Urinary bladder (tissue), 3 donors: ENCODE measurements at regions not wholly inside any gene's neighbourhood (a gene's known extent, or its start where the extent isn't known, plus 50 kb on each side); places are given as distances from the start of the nearest gene placed in this dataset.

Experiments
- DNase-seq: peaks from one replicate; pipeline ENCODE4 v3.0.0-alpha.2; 2015; ENCODE audit errors: extremely low spot score
- H3K27ac ChIP-seq: one replicate; pipeline ENCODE4 v1.5.1; 2013; ENCODE audit warnings: low read depth, mild to moderate bottlenecking, moderate library complexity
- H3K36me3 ChIP-seq: one replicate; pipeline ENCODE4 v1.6.1; 2013; ENCODE audit warnings: mild to moderate bottlenecking, moderate library complexity; ENCODE audit not compliant: insufficient read depth
- H3K4me1 ChIP-seq: one replicate; pipeline ENCODE4 v1.6.1; 2013; ENCODE audit warnings: mild to moderate bottlenecking, moderate library complexity; ENCODE audit not compliant: insufficient read depth
- H3K4me3 ChIP-seq: one replicate; pipeline ENCODE4 v1.5.1; 2013; ENCODE audit warnings: low read depth, low read length
- WGBS: extraction: QIAGEN DNeasy Blood & Tissue Kit; methylation state at CpG from one replicate; pipeline ENCODE4 v1.1.7; 2013; 5-methylcytosine and 5-hydroxymethylcytosine counted together
- donor health status: healthy with polysubstance abuse.
- donor health status: healthy.

DNA sequence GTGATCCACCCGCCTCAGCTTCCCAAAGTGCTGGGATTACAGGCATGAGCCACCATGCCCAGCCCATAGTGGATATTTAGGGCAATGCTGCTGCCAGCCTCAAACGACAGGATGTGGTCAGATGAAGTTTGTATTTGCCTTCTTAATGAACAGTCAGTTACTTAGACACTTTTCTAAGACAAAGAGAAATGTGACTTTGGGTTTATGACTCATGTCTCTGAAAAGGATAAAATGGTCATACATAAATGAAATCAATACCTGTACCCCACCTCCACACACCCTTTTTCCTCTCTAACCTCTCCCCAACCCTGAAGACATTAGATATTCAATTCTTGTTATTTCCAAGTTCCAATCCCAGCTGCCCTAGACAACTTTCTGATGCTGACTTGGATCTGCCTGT is 109.3 kb upstream of the INSIG1 start:
- no peaks in the 10 kb centered on the region for H3K4me1 ChIP-seq
- no peak overlapping the region for H3K4me3 ChIP-seq
- 79% methylated on average over 2 of the region's 2 CpGs for WGBS

DNA sequence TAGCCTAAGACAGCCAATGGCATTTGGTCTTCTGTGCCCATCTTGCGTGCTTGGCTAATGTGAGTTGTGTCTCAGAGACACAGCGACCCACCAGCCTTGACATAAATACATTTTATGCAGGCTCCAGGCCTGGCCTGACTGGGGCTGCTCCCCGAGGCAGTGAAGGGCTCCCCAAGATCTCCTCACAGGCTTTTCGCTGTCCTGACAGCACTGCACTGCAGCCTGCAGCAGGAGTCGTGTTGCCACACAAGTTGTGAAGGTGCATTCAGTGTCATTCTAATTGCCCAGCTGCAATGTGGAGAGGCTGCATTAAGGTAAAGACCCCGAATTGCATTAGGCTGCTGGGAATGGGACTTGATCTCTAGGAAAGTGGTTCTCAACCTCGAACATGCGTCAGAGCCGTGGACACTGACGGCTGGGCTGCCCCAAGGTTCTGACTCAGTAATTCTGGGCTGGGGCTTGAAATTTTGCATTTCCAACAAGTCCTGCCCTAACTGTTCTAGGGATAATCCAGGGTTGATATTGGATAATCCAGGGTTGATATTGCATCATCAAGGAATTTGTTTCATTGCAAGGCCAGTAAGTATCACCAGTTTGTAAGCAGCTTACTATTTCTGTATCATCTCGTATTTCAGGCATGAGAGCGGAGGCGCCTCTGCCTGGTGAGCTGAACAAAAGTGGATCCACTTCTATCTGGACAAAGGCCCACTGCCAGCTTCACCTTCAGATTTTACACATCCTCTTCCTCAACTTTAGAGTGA is 108.7 kb upstream of the INSIG1 start:
- Histone ChIP-seq H3K4me1 (no peaks in the 10 kb centered on the region), H3K4me3 (no peak overlapping the region), H3K36me3 (no peaks in the 10 kb centered on the region), H3K27ac (no peak overlapping the region)
- 75% methylated on average over 13 of the region's 13 CpGs for WGBS
- DNase-seq: no peak

More for the DNA sequence above, 109.3 kb upstream of the INSIG1 start:
- Histone ChIP-seq H3K36me3 (no peaks in the 10 kb centered on the region), H3K27ac (no peak overlapping the region)
- DNase-seq: no peak

DNA sequence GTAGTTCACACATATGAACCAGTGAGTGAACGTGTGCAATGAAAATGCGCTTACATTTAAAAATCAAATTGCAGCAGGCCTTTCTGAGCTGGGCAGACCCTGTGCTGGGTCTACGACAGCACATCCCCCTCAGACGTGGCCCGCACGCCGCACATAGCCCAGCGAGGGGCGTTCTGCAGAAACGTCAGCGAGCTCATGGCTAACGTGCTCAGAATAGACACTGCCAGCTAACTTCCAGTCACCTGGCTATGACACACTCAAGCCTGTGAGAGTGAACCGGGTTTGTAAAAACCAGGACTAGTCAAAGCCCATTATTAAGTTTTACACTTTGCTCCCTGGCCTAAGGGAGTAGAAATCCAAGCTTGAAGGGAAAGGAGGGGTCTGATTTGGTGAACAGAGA is 108.1 kb upstream of the INSIG1 start:
- no peak overlapping the region for H3K4me3 ChIP-seq
- no peaks in the 10 kb centered on the region for H3K4me1 ChIP-seq
- no peak overlapping the region for H3K27ac ChIP-seq
- H3K36me3 ChIP-seq: no peaks in the 10 kb centered on the region
- WGBS: 68% methylated on average over 13 of the region's 13 CpGs
- no peak for DNase-seq

DNA sequence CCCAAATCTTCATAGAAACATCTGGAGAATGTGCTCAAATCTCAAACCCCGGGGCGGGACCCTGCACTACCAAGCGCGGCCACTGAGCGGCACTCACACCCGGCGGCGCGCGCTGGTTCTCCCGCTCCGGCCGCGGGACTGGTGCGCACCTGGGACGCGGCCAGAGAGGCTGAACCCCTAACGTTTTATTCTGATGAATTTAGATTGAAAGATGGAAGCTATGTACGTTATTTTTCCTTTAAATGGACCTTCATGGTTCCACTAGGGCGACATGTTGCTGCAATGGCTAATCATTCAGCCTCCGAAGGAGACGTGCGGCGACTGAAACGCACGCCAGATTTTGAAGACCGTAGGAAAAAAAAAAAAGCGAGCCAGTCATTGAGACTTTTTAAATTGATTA is 107.0 kb upstream of the INSIG1 start:
- DNase-seq: no peak
- no peaks in the 10 kb centered on the region for H3K4me1 ChIP-seq
- no peak overlapping the region for H3K4me3 ChIP-seq
- WGBS: 15% methylated on average over 28 of the region's 28 CpGs
- no peak overlapping the region for H3K27ac ChIP-seq
- H3K36me3 ChIP-seq: no peaks in the 10 kb centered on the region

DNA sequence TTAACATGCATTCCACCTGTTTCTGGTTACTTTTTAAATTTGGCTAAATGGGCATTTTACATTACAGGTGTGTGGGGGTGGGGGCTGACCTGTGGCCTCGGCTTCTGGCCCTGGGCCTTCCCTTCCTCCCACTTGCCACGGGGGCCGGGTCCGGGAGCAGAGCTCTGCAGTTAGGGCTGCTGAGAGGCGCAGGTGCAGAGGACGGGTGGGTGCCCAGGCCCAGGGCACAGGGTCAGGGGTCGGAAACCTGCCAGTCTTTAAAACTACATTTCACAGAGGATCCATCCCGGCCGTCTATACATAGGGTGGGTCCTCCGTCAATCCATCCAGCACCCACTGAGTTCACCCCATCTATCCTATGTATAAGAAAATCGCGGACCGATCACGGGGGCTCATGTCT is 106.5 kb upstream of the INSIG1 start:
- 79% methylated on average over 14 of the region's 14 CpGs for whole genome bisulfite sequencing
- Histone ChIP-seq H3K4me1 (no peaks in the 10 kb centered on the region), H3K4me3 (no peak overlapping the region), H3K36me3 (no peaks in the 10 kb centered on the region), H3K27ac (no peak overlapping the region)
- no peak for DNase-seq

DNA sequence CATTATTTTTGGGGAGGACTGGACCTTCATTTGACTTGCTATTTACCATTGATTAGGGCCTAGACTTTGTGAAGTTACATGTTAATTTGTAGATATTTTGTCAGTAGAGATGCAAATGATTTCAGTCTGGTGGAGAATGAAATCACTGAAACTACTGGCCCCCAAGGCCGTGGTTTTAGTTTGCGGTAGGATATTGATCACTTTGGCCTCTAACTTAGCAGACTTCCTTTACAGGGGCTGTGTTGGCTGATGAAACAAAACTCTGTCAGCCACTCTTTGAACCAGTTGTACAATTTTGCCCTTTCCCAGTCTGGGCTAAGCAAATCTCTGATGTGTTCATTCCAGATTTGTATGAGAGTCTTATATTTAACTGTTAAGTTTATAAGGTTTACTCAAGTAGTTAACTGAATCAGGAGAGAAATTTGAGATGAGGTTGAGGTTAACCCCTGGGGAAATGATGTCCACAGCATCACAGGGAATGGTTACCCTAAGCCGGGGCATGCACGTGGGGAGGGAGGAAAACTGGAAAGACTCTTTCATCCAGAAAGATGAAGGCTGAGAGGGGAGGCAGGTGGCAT is 105.7 kb upstream of the INSIG1 start:
- no peak for DNase-seq
- no peak overlapping the region for H3K4me3 ChIP-seq
- 80% methylated on average over 4 of the region's 4 CpGs for WGBS
- H3K4me1 ChIP-seq: no peaks in the 10 kb centered on the region
- no peaks in the 10 kb centered on the region for H3K36me3 ChIP-seq
- H3K27ac ChIP-seq: no peak overlapping the region

DNA sequence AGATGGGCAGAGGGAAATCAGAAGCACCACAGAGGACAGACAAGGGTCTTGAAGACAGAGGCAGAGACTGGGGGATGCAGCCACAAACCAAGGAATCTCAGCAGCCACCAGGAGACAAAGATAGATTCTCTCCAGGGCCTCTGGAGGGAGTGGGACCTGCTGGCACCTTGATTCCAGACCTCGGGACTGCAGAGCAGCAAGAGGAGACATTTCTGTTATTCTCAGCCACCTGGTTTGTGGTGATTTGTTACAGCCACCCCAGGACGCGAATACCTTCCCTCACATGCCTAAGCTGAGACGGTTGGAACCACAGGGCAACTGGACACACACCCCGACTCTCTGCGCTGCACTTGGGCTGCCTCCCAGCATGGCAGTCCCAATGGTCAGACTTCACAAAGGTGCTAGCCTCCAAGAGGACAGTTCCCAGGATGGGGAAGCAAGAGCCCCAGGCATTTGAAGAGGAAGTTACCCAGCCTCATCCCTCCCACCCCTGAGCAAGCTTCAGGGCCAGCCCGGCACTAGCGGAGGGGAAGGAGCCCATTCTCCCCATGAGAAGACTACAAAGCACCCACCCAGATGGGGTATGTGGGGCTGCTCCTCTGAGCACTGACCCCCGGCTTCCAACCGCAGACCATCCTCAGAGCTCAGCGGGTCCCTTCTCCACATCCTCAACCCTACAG is 104.6 kb upstream of the INSIG1 start:
- no peaks in the 10 kb centered on the region for H3K36me3 ChIP-seq
- 90% methylated on average over 11 of the region's 11 CpGs for WGBS
- DNase-seq: no peak
- H3K4me3 ChIP-seq: no peak overlapping the region
- no peak overlapping the region for H3K27ac ChIP-seq
- H3K4me1 ChIP-seq: no peaks in the 10 kb centered on the region

DNA sequence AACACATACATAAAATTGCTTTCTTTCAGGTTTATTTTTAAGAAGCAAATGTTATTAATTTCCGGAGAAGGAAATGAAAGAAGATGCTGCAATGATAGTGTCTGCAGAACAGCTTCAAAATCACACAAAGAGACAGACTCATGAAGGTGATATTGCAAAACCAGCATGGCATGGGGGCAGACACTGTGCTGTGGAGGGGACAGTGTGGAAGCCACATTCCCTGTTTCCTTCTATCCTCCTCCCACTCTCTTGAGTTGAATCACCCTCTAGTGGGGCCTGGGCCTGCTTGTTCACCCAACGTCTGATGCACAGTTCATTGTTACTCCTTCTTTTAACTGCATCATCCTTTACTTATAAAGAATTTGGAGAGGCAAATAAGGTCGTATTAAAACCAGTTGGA is 104.0 kb upstream of the INSIG1 start:
- DNase-seq: no peak
- no peaks in the 10 kb centered on the region for H3K4me1 ChIP-seq
- WGBS: 66% methylated on average over 3 of the region's 3 CpGs
- no peak overlapping the region for H3K27ac ChIP-seq
- H3K4me3 ChIP-seq: no peak overlapping the region
- no peaks in the 10 kb centered on the region for H3K36me3 ChIP-seq

DNA sequence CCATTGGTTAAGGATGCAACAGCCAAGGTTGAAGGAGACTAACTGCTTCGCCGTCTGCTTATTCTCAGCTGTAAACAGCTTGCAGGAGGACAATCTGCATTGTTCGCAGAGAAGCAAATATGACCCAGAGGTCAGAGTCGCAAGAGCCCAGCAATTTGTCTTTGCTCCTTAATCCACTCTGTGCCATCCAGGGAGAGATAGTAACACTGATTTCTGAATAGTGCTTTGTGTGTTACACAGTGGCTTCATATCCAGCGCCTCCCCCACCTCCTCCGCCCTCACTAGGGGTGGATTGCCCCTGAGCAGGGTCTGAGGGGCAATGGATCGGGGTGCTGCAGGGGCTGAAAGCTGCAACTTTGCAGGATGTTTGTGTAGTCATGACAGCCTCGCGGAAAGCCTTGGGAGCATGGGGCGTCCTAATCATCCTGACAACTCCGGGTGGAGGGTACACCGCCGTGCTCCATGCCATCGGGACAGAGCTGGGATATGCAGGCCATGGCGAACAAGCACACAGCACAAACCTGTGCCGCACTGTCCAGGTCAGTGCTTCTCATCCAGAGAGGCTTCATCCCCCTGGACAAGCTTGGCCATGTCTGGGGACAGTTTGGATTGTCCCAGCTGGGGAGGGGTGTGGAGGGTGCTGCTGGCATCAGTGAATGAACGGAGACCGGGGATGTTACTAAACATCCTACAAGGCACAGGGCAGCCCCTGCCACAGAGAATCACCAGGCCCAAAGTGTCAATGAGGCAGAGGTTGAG is 103.1 kb upstream of the INSIG1 start:
- Histone ChIP-seq H3K36me3 (no peaks in the 10 kb centered on the region), H3K4me3 (no peak overlapping the region), H3K4me1 (no peaks in the 10 kb centered on the region), H3K27ac (no peak overlapping the region)
- no peak for DNase-seq
- 64% methylated on average over 18 of the region's 18 CpGs for WGBS

DNA sequence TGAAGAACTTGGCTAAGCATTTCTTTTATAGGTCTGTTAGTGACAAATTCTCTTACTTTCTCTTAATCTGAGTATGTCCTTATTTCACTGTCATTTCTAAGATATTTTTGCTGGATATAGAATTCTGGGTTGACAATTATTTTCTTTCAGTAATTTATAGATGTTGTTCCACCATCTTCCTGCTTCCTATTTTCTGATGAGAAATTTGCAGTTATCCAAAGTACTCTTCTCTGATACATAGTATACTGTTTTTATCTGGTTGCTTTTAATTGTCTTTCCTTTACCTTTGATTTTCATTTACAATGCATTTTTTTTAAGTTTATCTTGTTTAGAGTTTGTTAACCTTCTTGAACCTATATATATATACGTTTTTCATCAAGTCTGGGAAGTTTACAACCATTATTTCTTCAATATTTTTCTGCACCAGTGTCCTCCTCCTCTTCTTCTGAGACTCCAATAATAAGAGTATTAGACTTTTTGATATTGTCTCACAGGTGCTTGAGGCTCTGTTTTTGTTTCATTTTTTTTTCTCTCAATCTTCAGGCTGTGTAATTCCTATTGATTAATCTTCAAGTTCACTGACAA is 101.6 kb upstream of the INSIG1 start:
- H3K27ac ChIP-seq: no peak overlapping the region
- 55% methylated on average over 1 of the region's 1 CpG for WGBS
- DNase-seq: no peak
- no peak overlapping the region for H3K4me3 ChIP-seq
- H3K36me3 ChIP-seq: no peaks in the 10 kb centered on the region
- H3K4me1 ChIP-seq: no peaks in the 10 kb centered on the region

DNA sequence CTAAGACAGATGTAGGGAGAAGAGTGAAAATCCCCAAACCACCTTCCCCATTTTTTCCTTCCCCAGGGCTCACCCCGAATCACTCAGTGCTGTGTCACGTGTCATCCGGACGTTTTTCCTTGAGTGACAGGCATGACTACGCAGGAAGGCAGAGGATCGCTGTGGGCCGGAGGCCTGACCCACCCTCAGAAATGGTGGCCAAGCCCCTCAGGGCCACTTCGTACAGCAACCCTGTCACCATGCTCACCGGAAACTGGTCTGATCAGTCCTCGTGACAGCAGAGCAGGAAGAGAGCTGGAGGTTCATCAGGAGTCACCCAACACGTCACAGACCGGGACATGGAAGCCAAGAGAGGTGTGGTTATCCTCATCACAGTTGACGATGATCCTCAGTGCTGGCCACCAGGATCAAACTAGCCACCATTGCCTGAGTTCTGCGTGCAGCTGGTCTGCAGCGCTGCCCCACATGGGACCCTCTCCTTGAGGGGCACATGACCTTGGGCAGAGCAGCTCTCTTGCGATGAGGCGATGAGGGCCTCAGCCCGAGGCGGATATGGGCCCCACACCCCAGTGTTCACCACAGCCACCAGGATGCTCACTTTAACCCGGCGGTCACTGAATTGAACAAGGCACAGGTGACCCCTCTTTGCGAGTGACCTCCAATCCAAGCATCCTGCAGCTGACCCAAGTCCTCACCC is 99.3 kb upstream of the INSIG1 start:
- no peak overlapping the region for H3K4me3 ChIP-seq
- H3K36me3 ChIP-seq: no peaks in the 10 kb centered on the region
- H3K4me1 ChIP-seq: no peaks in the 10 kb centered on the region
- no peak for DNase-seq
- H3K27ac ChIP-seq: no peak overlapping the region
- WGBS: 87% methylated on average over 22 of the region's 22 CpGs

DNA sequence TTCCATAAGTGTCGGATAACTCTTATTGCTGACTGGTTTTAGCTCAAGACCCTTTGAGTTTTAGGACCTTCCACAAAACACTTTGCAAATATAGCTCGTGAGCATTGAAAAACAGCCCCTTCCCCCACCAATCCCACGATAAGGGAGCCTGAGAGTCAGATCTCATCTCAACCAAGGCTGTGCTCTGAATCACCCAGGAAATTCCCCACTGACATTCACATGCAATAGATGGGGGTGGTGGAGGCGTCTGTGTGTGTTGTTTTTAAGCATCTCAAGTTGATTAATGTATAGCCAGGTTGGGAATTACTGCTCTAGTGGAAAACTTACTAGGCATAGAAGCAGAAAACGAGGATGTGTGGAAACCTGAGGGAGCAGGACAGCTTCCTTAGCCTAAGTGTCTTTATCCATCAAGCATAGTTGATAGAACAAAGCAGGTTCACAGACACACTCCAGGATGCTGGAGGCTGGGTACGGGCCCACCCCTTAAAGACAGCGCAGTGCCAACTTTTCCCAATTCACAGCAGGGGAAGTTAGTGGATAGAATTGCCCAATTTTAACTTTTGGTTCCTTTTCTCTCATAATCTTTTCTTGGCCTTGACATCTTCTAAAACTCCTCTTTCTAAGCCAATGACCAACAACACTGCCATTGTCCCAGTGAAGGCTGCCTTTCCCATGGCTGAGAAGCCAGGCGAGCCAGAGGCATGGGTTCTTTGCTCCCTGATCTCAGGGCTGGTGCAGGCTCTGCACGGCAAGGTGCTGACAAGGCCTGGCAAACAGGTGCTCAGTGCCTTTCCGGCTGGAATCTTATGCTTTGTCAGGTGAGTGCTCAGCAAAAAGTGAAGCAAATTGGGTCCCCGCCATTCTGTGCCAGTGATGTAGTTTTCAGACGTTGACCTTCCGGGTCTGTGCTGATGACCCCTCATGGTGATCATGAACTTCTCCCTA is 98.5 kb upstream of the INSIG1 start:
- H3K4me1 ChIP-seq: no peaks in the 10 kb centered on the region
- no peak overlapping the region for H3K27ac ChIP-seq
- H3K36me3 ChIP-seq: no peaks in the 10 kb centered on the region
- H3K4me3 ChIP-seq: no peak overlapping the region
- DNase-seq: no peak
- WGBS: 80% methylated on average over 13 of the region's 13 CpGs
